ENCODE measurements at regions not wholly inside any gene's neighbourhood (a gene's known extent, or its start where the extent isn't known, plus 50 kb on each side); places are given as distances from the start of the nearest gene placed in this dataset.

DNA sequence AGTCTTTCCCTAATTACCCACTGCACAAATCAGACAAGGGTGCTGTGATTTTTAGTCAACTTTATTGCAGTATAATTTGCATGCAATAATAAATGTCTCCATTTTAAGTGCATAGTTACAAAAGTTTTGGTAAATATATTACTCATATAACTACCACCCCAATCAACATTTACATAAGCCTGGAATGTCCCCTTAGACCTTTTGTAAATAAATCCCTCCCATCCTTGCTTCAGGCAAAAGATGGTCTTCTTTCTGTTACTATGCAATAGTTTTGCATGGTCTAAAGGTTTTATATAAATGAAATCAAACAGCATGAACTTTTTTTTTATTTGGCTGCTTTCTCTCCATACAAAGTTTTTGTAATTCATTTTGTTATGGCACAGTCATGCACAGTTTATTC is 235.4 kb downstream of the PYDC2 start:
- Histone ChIP-seq H3K36me3 (ENCODE audit: control insufficient read depth in 4 of 4, insufficient read depth in 4 of 4, low read length in 4 of 4) (no peaks in the 10 kb centered on the region), H3K4me3 (no peak overlapping the region), H3K27ac (ENCODE audit: low read depth in 1 of 2, low read length in 1 of 2) (no peak overlapping the region), H3K9ac (ENCODE audit: insufficient read depth in 1 of 2, low read length in 2 of 2) (no peak overlapping the region), H3K4me1 (ENCODE audit: control insufficient read depth in 5 of 5, insufficient read depth in 5 of 5, low read length in 5 of 5) (no peaks in the 10 kb centered on the region), H3K27me3 (ENCODE audit: control insufficient read depth in 3 of 3, insufficient read depth in 3 of 3, low read length in 2 of 3) (no peaks in the 10 kb centered on the region), H3K9me3 (ENCODE audit: control insufficient read depth in 4 of 4, insufficient read depth in 3 of 4, low read length in 3 of 4) (no peaks in the 10 kb centered on the region)
- peak; percentile 19 for ATAC-seq (ENCODE audit: insufficient read depth, low FRiP score)
- DNase-seq: no peak
- TF ChIP-seq, protein P1, sequence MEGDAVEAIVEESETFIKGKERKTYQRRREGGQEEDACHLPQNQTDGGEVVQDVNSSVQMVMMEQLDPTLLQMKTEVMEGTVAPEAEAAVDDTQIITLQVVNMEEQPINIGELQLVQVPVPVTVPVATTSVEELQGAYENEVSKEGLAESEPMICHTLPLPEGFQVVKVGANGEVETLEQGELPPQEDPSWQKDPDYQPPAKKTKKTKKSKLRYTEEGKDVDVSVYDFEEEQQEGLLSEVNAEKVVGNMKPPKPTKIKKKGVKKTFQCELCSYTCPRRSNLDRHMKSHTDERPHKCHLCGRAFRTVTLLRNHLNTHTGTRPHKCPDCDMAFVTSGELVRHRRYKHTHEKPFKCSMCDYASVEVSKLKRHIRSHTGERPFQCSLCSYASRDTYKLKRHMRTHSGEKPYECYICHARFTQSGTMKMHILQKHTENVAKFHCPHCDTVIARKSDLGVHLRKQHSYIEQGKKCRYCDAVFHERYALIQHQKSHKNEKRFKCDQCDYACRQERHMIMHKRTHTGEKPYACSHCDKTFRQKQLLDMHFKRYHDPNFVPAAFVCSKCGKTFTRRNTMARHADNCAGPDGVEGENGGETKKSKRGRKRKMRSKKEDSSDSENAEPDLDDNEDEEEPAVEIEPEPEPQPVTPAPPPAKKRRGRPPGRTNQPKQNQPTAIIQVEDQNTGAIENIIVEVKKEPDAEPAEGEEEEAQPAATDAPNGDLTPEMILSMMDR (IDR thresholded peaks at IDR 0.05; ENCODE audit: control extremely low read depth, extremely low read depth): no peak

- DNase-seq: no peak
Observed at GRCh38 chr3:191699546-191699945, 238.6 kb downstream of the PYDC2 start.

GRCh38 chr3:191702121-191702520 is 241.2 kb downstream of the PYDC2 start:
- no peak overlapping the region for H3K9ac ChIP-seq (ENCODE audit: insufficient read depth in 1 of 2, low read length in 2 of 2)
- no peaks in the 10 kb centered on the region for H3K4me1 ChIP-seq (ENCODE audit: control insufficient read depth in 5 of 5, insufficient read depth in 5 of 5, low read length in 5 of 5)
- H3K9me3 ChIP-seq (ENCODE audit: control insufficient read depth in 4 of 4, insufficient read depth in 3 of 4, low read length in 3 of 4): peaks cover 0 to 6% (median 2%) of the 10 kb centered on the region in 4 donors
- ATAC-seq (ENCODE audit: insufficient read depth, low FRiP score) (no peak), DNase-seq (no peak)
- H3K4me3 ChIP-seq: no peak overlapping the region
- no peaks in the 10 kb centered on the region for H3K36me3 ChIP-seq (ENCODE audit: control insufficient read depth in 4 of 4, insufficient read depth in 4 of 4, low read length in 4 of 4)
- H3K27me3 ChIP-seq (ENCODE audit: control insufficient read depth in 3 of 3, insufficient read depth in 3 of 3, low read length in 2 of 3): no peaks in the 10 kb centered on the region
- TF ChIP-seq, protein P1 (IDR thresholded peaks at IDR 0.05; ENCODE audit: control extremely low read depth, extremely low read depth): no peak
- no peak overlapping the region for H3K27ac ChIP-seq (ENCODE audit: low read depth in 1 of 2, low read length in 1 of 2)
- WGBS, 2 donors: 72 to 92% methylated on average over 2 of the region's 2 CpGs

More at GRCh38 chr3:191699546-191699945, 238.6 kb downstream of the PYDC2 start:
- Histone ChIP-seq H3K9me3 (ENCODE audit: control insufficient read depth in 4 of 4, insufficient read depth in 3 of 4, low read length in 3 of 4) (peaks cover 0 to 6% (median 2%) of the 10 kb centered on the region in 4 donors), H3K4me1 (ENCODE audit: control insufficient read depth in 5 of 5, insufficient read depth in 5 of 5, low read length in 5 of 5) (no peaks in the 10 kb centered on the region), H3K4me3 (no peak overlapping the region), H3K9ac (ENCODE audit: insufficient read depth in 1 of 2, low read length in 2 of 2) (no peak overlapping the region), H3K27me3 (ENCODE audit: control insufficient read depth in 3 of 3, insufficient read depth in 3 of 3, low read length in 2 of 3) (no peaks in the 10 kb centered on the region), H3K27ac (ENCODE audit: low read depth in 1 of 2, low read length in 1 of 2) (no peak overlapping the region), H3K36me3 (ENCODE audit: control insufficient read depth in 4 of 4, insufficient read depth in 4 of 4, low read length in 4 of 4) (no peaks in the 10 kb centered on the region)
- no peak for ATAC-seq (ENCODE audit: insufficient read depth, low FRiP score)
- 76 to 79% methylated on average over 1 of the region's 1 CpG for WGBS, 2 donors
- TF ChIP-seq, protein P1 (IDR thresholded peaks at IDR 0.05; ENCODE audit: control extremely low read depth, extremely low read depth): no peak

DNA sequence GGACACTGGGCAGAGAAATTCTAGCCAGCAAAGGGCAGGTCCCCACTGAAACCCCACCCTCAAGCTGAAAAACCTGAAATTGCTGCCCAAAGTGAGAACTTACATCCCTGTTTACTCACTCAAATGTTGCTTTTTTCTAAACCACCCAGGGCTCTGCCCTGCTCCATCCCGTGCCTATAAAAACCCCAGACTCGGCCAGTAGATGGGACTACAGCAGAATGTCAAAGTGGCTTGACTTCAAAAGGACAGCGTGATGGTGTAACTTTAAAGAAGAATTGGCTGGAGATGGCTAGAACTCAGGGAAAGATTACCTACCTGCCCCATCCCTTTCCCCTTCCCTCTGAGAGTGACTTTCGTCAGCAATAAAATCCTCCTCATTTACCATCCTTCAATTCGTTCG is 246.9 kb downstream of the PYDC2 start:
- no peaks in the 10 kb centered on the region for H3K27me3 ChIP-seq (ENCODE audit: control insufficient read depth in 3 of 3, insufficient read depth in 3 of 3, low read length in 2 of 3)
- TF ChIP-seq, protein P1 (IDR thresholded peaks at IDR 0.05; ENCODE audit: control extremely low read depth, extremely low read depth): no peak
- 74 to 81% methylated on average over 6 of the region's 6 CpGs for WGBS, 2 donors

More for the DNA sequence above, 246.9 kb downstream of the PYDC2 start:
- H3K4me3 ChIP-seq: no peak overlapping the region
- no peaks in the 10 kb centered on the region for H3K4me1 ChIP-seq (ENCODE audit: control insufficient read depth in 5 of 5, insufficient read depth in 5 of 5, low read length in 5 of 5)
- no peaks in the 10 kb centered on the region for H3K36me3 ChIP-seq (ENCODE audit: control insufficient read depth in 4 of 4, insufficient read depth in 4 of 4, low read length in 4 of 4)
- ATAC-seq (ENCODE audit: insufficient read depth, low FRiP score) (no peak), DNase-seq (no peak)
- H3K27ac ChIP-seq (ENCODE audit: low read depth in 1 of 2, low read length in 1 of 2): no peak overlapping the region
- peaks cover 0 to 4% (median 0%) of the 10 kb centered on the region in 4 donors for H3K9me3 ChIP-seq (ENCODE audit: control insufficient read depth in 4 of 4, insufficient read depth in 3 of 4, low read length in 3 of 4)
- H3K9ac ChIP-seq (ENCODE audit: insufficient read depth in 1 of 2, low read length in 2 of 2): no peak overlapping the region
